ENCODE measurements at regions not wholly inside any gene's neighbourhood (a gene's known extent, or its start where the extent isn't known, plus 50 kb on each side); places are given as distances from the start of the nearest gene placed in this dataset.

GRCh38 chr1:220991506-220991905 is 112.3 kb downstream of the HLX start:
- Histone ChIP-seq H3K27me3 (ENCODE audit: low read length) (no peaks in the 10 kb centered on the region), H2AFZ (ENCODE audit: low read length) (no peak overlapping the region), H3F3A (ENCODE audit: low read length, unreplicated experiment) (no peaks in the 10 kb centered on the region), H4K20me1 (ENCODE audit: low read length) (no peaks in the 10 kb centered on the region), H3K4me2 (ENCODE audit: low read length) (peak overlapping the region; percentile 43), H3K9ac (ENCODE audit: low read length) (no peak overlapping the region), H3K36me3 (ENCODE audit: low read depth, low read length) (no peaks in the 10 kb centered on the region), H3K27ac (ENCODE audit: low read length) (0 out of 2 replicates have a peak overlapping the region, but pooled peaks have one; percentile 56), H3K4me1 (ENCODE audit: insufficient read depth, low read length) (peaks cover 20% of the 10 kb centered on the region), H3K4me3 (ENCODE audit: low read length) (no peak overlapping the region), H3K9me2 (replicated peaks; ENCODE audit: low read length) (no peaks in the 10 kb centered on the region), H3K79me2 (ENCODE audit: low read length) (no peaks in the 10 kb centered on the region), H3K9me3 (ENCODE audit: low read length) (no peaks in the 10 kb centered on the region)
- POLR2A ChIA-PET (ENCODE audit: unreplicated experiment): interaction anchor here (0.7 kb wide), 1 partner anchor 41 kb away, joined by 4 read pairs; no protein-coding TSS in a partner anchor
- BruUV-seq (replicated peaks): no TSS peak
- DNase-seq: no peak
- CTCF ChIA-PET: interaction anchor here (0.8 to 0.9 kb wide), 2 partner anchors 8 to 112 kb away, joined by 3 to 4 read pairs; partner anchors contain the start of gene HLX
- intact Hi-C loops (cut with micrococcal nuclease): loop anchor here (2.0 to 5.0 kb wide), 5 partner anchors 41 to 446 kb away; partner anchors contain the start of gene HLX
- no peak for ATAC-seq
- TF ChIP-seq EZH2 (IDR thresholded peaks at IDR 0.05; ENCODE audit: low read length, unreplicated experiment): no peak

GRCh38 chr1:220991959-220992704 is 112.9 kb downstream of the HLX start:
- ChIA-PET POLR2A (ENCODE audit: unreplicated experiment) (no interaction called here), CTCF (interaction anchor here (0.9 kb wide), 1 partner anchor 7 kb away, joined by 3 read pairs; no protein-coding TSS in a partner anchor)
- no peaks in the 10 kb centered on the region for H3K79me2 ChIP-seq (ENCODE audit: low read length)
- no peak overlapping the region for H3K27ac ChIP-seq (ENCODE audit: low read length)
- no peak overlapping the region for H3K9ac ChIP-seq (ENCODE audit: low read length)
- no peak for ATAC-seq
- no peak overlapping the region for H3K4me3 ChIP-seq (ENCODE audit: low read length)
- no peaks in the 10 kb centered on the region for H3F3A ChIP-seq (ENCODE audit: low read length, unreplicated experiment)
- no peaks in the 10 kb centered on the region for H3K9me2 ChIP-seq (replicated peaks; ENCODE audit: low read length)
- H4K20me1 ChIP-seq (ENCODE audit: low read length): no peaks in the 10 kb centered on the region
- H3K36me3 ChIP-seq (ENCODE audit: low read depth, low read length): no peaks in the 10 kb centered on the region
- TF ChIP-seq EZH2 (IDR thresholded peaks at IDR 0.05; ENCODE audit: low read length, unreplicated experiment): no peak
- TF ChIP-seq EZH2phosphoT487 (IDR thresholded peaks at IDR 0.05; ENCODE audit: borderline replicate concordance, low read length): no peak
- TF ChIP-seq CTCF (conservative IDR thresholded peaks at IDR 0.05; ENCODE audit: low read depth, low read length): no peak
- peaks cover 20% of the 10 kb centered on the region for H3K4me1 ChIP-seq (ENCODE audit: insufficient read depth, low read length)
- H2AFZ ChIP-seq (ENCODE audit: low read length): no peak overlapping the region
- no TSS peak for BruUV-seq (replicated peaks)
- DNase-seq: no peak
- no peaks in the 10 kb centered on the region for H3K9me3 ChIP-seq (ENCODE audit: low read length)
- no peak overlapping the region for H3K4me2 ChIP-seq (ENCODE audit: low read length)
- intact Hi-C loops (cut with micrococcal nuclease): loop anchor here (2.0 to 5.0 kb wide), 5 partner anchors 41 to 445 kb away; partner anchors contain the start of gene HLX
- no peaks in the 10 kb centered on the region for H3K27me3 ChIP-seq (ENCODE audit: low read length)

GRCh38 chr1:220992705-220993052 is 113.4 kb downstream of the HLX start:
- H3F3A ChIP-seq (ENCODE audit: low read length, unreplicated experiment): no peaks in the 10 kb centered on the region
- POLR2A ChIA-PET (ENCODE audit: unreplicated experiment): no interaction called here
- no TSS peak for BruUV-seq (replicated peaks)
- no peak overlapping the region for H3K4me3 ChIP-seq (ENCODE audit: low read length)
- H3K9me2 ChIP-seq (replicated peaks; ENCODE audit: low read length): no peaks in the 10 kb centered on the region
- no peaks in the 10 kb centered on the region for H3K9me3 ChIP-seq (ENCODE audit: low read length)
- intact Hi-C loops (cut with micrococcal nuclease): loop anchor here (5.0 kb wide), 2 partner anchors 210 to 445 kb away; no protein-coding TSS in a partner anchor
- DNase-seq (no peak), ATAC-seq (no peak)
- H3K4me2 ChIP-seq (ENCODE audit: low read length): no peak overlapping the region
- H3K9ac ChIP-seq (ENCODE audit: low read length): no peak overlapping the region
- CTCF ChIA-PET: no interaction called here
- H3K27ac ChIP-seq (ENCODE audit: low read length): no peak overlapping the region
- no peak overlapping the region for H2AFZ ChIP-seq (ENCODE audit: low read length)
- peaks cover 20% of the 10 kb centered on the region for H3K4me1 ChIP-seq (ENCODE audit: insufficient read depth, low read length)
- H3K27me3 ChIP-seq (ENCODE audit: low read length): no peaks in the 10 kb centered on the region
- no peaks in the 10 kb centered on the region for H4K20me1 ChIP-seq (ENCODE audit: low read length)
- no peak for TF ChIP-seq EZH2phosphoT487 (IDR thresholded peaks at IDR 0.05; ENCODE audit: borderline replicate concordance, low read length)
- TF ChIP-seq EZH2 (IDR thresholded peaks at IDR 0.05; ENCODE audit: low read length, unreplicated experiment): no peak
- TF ChIP-seq CTCF (conservative IDR thresholded peaks at IDR 0.05; ENCODE audit: low read depth, low read length): no peak
- H3K79me2 ChIP-seq (ENCODE audit: low read length): no peaks in the 10 kb centered on the region
- H3K36me3 ChIP-seq (ENCODE audit: low read depth, low read length): no peaks in the 10 kb centered on the region

Measured in PC-3 (cell line).